Left cardiac atrium (tissue), 4 donors: ENCODE measurements at regions not wholly inside any gene's neighbourhood (a gene's known extent, or its start where the extent isn't known, plus 50 kb on each side); places are given as distances from the start of the nearest gene placed in this dataset.
"Not testable (repeated sequence)": the region's sequence is repeated elsewhere in the genome, so short reads cannot be mapped to it uniquely, and the experiment has no call there.

Source experiments
- ATAC-seq, 2 donors: fragments of 200-7000 bp; cut with Tn5 transposase; one replicate each; pipeline ENCODE4 v1.9.1; 2020; ENCODE audit warnings: mild to moderate bottlenecking in 2 of 2, moderate library complexity in 2 of 2
- DNase-seq: peaks from one replicate; pipeline ENCODE4 v3.0.0-alpha.2; 2020
- intact Hi-C, 2 donors: fragments of 100-400 bp; cut with DNase I; formaldehyde crosslinking; loops; one replicate each; pipeline versions ENCODE4 v1.14.1 to v1.15.1; 2022 to 2023
- donor health status: DM: no; HTN: yes; CAD: no.
- donor health status: DM: no; HTN: yes; CAD: no; lungs with severe emphysema.
- donor health status: DM: yes; HTN: yes; CAD: no.
- donor health status: Dilated cardiomyopathy.

GRCh38 chr10:28429045-28429444 is 103.9 kb upstream of the WAC start:
- no peak for DNase-seq
- ATAC-seq: no peak
- intact Hi-C loops: no loop called here

DNA sequence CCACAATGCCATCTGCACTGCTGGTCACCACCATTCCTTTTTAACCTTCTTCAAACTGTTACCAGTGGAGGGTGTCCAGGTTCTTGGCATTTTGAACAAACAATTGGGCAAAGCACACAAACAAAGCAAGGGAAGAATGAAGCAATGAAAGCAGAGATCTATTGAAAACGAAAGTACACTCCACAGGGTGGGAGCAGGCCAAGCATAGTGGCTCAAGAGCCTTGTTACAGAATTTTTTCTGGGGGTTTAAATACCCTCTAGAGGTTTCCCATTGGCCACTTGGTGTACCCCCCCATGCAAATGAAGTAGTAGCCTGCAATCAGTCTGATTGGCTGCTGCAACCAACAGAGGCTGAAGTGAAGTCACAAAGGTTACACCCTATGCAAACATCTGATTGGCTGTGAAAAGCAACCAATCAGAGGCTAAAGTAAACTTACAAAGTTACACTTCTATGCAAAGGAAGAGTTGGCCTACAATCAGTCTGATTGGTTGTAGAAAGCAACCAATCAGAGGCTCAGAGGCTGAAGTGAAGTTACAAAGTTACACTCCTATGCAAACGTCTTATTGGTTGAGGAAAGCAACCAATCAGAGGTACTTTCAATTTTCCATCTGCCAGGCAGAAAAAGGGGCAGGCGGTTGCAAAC is 103.2 kb upstream of the WAC start:
- DNase-seq: no peak
- intact Hi-C loops: loop anchor here in 1 of 2 donors (10.0 kb wide), 1 partner anchor 155 kb away; no protein-coding TSS in a partner anchor
- ATAC-seq: no peak

- intact Hi-C loops: loop anchor here in 1 of 2 donors (10.0 kb wide), 1 partner anchor 154 kb away; no protein-coding TSS in a partner anchor
- DNase-seq (no peak), ATAC-seq (no peak)
Observed at GRCh38 chr10:28431139-28431538, 101.8 kb upstream of the WAC start.

DNA sequence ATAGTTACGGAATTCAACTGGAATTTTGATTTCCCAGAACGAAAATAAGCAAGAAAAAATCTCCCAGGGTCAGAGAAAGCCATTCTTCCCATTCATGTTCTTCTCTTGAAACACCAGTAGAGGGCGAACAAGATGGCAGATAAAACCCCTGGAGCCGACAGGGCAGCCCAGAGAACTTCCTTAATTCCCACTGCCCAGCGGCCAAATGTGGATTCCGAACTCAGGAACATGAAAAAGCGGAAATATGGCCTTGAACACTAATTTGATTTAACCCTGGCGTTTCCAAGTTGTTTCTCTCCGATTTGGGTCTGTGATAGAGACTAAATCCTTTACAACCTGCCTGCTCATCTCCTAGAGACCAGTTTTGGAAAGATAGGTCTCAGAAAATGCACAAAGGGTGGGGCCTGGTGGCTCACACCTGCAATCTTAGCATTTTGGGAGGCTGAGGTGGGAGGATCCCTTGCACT is 100.7 kb upstream of the WAC start:
- ATAC-seq (peak; percentile 87 to 88), DNase-seq (peak; percentile 62)
- intact Hi-C loops: loop anchor here in 1 of 2 donors (10.0 kb wide), 1 partner anchor 153 kb away; no protein-coding TSS in a partner anchor

DNA sequence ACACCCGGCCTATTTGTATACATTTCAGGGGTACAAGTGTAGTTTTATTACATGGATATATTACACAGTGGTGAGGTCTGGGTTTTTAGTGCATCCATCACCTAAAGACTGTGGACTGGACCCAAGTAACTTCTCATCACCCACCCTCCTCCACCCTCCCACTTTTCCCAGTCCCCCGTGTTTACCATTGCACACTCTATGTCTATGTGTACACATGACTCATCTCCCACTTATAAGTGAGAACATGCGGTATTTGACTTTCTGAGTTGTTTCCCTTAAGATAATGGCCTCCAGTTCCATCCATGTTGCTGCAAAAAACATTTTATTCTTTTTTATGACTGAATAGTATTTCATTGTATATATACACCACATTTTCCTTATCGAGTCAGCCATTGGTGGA is 98.9 kb upstream of the WAC start:
- no peak for DNase-seq
- ATAC-seq: no peak
- intact Hi-C loops: loop anchor here in 1 of 2 donors (10.0 kb wide), 1 partner anchor 151 kb away; no protein-coding TSS in a partner anchor

- no peak for ATAC-seq
- intact Hi-C loops: no loop called here
- no peak for DNase-seq
Observed at GRCh38 chr10:28442403-28442802, 90.5 kb upstream of the WAC start.

- intact Hi-C loops: no loop called here
- DNase-seq: no peak
- ATAC-seq: no peak
Observed at GRCh38 chr10:28444031-28444430, 88.9 kb upstream of the WAC start.

DNA sequence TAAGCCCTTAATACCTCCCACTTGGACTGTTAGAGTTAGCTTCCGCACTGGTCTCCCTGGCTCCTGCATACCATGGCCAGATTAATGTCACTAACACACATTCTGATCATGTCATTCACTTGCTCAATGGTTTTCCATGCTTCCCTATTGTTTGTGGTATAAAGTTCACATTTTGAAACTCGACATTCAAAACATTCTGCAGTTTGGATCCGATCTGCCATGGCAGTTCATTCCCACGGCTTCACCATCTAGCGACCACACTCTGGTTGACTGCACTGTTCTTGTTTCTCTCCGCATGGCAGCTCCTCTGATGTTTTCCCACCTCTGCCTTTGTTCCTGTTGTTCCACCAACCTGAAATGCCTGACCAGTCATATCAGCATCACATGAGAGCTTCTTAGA is 87.4 kb upstream of the WAC start:
- no peak for ATAC-seq
- DNase-seq: no peak
- intact Hi-C loops: no loop called here

GRCh38 chr10:28449382-28449781 is 83.5 kb upstream of the WAC start:
- DNase-seq: no peak
- ATAC-seq: no peak
- intact Hi-C loops: no loop called here

- ATAC-seq (no peak), DNase-seq (no peak)
- intact Hi-C loops: no loop called here
Observed at GRCh38 chr10:28449926-28450325, 83.0 kb upstream of the WAC start.

GRCh38 chr10:28453926-28454325 is 79.0 kb upstream of the WAC start:
- ATAC-seq (no peak), DNase-seq (no peak)
- intact Hi-C loops: no loop called here

- no peak for ATAC-seq
- DNase-seq: no peak
- intact Hi-C loops: no loop called here
Observed at GRCh38 chr10:28457110-28457509, 75.8 kb upstream of the WAC start.

- intact Hi-C loops, DNase-seq: not testable (repeated sequence)
Observed at GRCh38 chr10:28457873-28458272, 75.0 kb upstream of the WAC start.

GRCh38 chr10:28459453-28460144 is 73.3 kb upstream of the WAC start:
- intact Hi-C loops: no loop called here
- ATAC-seq (no peak), DNase-seq (no peak)

More at GRCh38 chr10:28457873-28458272, 75.0 kb upstream of the WAC start:
- not testable (repeated sequence) for ATAC-seq

GRCh38 chr10:28463141-28463540 is 69.8 kb upstream of the WAC start:
- ATAC-seq: no peak
- DNase-seq: no peak
- intact Hi-C loops: no loop called here

- no peak for DNase-seq
- intact Hi-C loops: no loop called here
- ATAC-seq: no peak
Observed at GRCh38 chr10:28463676-28464395, 69.1 kb upstream of the WAC start.

DNA sequence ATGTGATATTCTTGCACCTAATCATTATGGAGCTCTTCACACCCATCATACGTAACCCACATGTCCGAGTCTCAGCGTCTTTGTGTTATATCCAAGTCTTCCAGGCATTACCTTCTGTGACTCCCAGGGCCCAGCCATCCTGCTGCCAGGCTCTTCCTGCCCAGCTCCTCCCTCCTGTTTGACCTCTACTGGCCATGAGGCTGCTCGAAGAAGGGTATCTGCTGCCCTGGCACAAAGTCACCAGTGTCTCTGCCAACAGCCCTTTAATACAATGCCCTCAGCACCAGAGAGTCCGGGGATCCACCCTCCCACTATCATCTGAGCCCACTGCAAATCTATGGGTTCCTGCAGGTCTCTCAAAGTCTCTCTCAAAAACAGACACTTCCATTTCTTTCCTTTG is 65.3 kb upstream of the WAC start:
- ATAC-seq: peak; percentile 70 to 92
- intact Hi-C loops: no loop called here

DNA sequence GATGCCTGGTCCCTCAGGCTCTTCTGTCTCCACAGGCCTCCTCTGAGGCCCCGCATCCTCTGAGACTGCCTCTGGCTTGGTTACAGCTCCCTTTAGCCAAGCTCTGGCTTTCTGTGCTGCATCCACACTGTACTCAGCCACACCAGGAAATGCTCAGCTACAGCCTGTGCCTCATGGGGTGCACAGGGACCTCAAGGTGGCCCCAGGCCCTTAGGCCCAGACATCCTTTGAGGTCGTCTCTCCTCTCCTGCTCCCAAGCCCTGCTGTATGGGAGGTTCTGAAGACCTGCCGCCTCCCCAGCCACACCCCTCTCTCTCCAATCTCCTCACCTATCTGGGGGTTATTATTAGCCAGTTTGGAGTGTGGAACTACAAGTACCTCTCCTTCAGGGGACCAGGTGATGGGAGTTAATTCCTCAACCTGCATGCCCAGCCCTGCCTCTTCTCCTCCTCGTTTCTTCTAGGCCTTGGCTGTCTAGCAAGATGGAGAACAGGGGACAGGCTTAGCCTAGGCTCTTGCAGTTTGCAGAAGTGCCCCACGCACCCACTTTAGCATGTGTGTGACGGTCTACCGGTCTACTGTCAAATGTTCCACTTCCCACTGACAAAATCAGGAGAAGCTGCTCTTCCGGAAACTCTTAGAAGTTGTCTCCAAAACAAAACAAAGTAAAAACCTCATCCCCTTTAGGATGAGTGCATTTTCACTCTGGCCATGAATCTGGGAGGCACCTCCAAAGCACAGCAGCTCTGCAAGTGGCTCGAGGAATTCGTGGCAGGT is 64.0 kb upstream of the WAC start:
- ATAC-seq (no peak), DNase-seq (no peak)
- intact Hi-C loops: no loop called here

More for the DNA sequence above, 65.3 kb upstream of the WAC start:
- DNase-seq: peak; percentile 32
